ENCODE measurements at regions not wholly inside any gene's neighbourhood (a gene's known extent, or its start where the extent isn't known, plus 50 kb on each side); places are given as distances from the start of the nearest gene placed in this dataset.

DNA sequence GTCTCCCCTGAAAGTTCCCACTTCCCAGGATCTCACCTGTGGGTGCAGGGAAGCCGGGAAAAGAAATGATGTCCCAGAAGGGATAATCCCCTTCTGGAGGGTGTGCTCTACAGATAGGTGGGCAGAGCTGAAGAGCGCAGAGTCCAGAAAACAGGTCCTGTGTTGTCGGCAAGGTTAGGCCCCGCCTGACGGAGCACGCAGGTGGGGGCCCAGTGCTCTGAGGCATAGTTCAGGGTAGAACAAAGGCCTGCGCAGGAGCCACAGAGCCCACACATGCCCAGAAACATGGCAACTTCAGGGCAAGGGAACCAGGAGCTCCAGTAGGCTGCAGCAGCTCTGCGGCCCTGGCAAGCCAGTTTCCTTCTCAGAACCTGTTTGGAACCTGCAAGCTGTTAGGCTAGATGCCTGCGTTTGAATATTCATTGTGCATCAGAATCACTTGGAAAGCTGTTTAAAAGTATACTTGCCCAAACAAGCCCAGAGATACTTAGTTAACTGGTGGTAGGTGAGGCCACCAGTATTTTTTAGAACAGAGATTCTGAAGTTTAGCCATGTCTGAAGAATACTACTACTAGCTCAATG is 386.6 kb downstream of the BUD13 start (continued):
- no peak for TF ChIP-seq YY1 (IDR thresholded peaks at IDR 0.05)

GRCh38 chr11:116384876-116385275 is 387.9 kb downstream of the BUD13 start:
- H3K9me3 ChIP-seq (ENCODE audit: control insufficient read depth in 4 of 4, low read length in 3 of 4), result no peaks in the 10 kb centered on the region

DNA sequence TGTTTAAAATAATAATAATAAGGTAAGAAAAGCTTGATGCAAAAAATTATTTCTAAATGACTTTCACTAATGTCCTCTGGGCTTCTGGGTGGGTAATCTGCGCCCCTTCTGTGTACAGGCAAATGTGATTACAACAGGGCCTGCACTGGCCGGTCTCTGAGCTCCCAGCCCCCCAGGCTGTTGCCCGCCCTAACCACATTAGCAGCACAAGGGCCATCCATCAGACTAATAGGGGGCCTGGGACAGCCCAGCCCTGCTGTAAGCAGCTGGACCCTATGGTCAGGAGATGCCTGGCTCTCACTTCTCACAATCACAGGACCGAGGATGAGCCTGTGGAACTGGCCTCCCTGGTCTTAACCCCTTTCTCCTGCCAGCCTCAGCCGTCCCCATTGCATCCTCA is 388.4 kb downstream of the BUD13 start:
- Histone ChIP-seq H3K4me3 (ENCODE audit: low read depth in 1 of 3, low read length in 3 of 3) (no peak overlapping the region), H3K9ac (ENCODE audit: low read depth in 1 of 2, low read length in 2 of 2) (no peak overlapping the region), H3K27me3 (ENCODE audit: control insufficient read depth in 4 of 4, insufficient read depth in 4 of 4, low read length in 3 of 4) (no peaks in the 10 kb centered on the region), H3K9me3 (ENCODE audit: control insufficient read depth in 4 of 4, low read length in 3 of 4) (no peaks in the 10 kb centered on the region), H3K4me1 (ENCODE audit: control insufficient read depth in 4 of 4, insufficient read depth in 4 of 4, low read length in 3 of 4) (no peaks in the 10 kb centered on the region), H3K36me3 (ENCODE audit: control insufficient read depth in 4 of 4, insufficient read depth in 3 of 4, low read depth in 1 of 4, low read length in 3 of 4) (no peaks in the 10 kb centered on the region), H3K27ac (ENCODE audit: low read depth in 1 of 2, low read length in 2 of 2) (no peak overlapping the region)
- no peak for DNase-seq (ENCODE audit: low spot score)
- TF ChIP-seq FOXA1 (IDR thresholded peaks at IDR 0.05) (no peak), RXRA (IDR thresholded peaks at IDR 0.05) (no peak), YY1 (IDR thresholded peaks at IDR 0.05) (no peak), JUND (IDR thresholded peaks at IDR 0.05) (no peak)
- TF ChIP-seq, protein P1, sequence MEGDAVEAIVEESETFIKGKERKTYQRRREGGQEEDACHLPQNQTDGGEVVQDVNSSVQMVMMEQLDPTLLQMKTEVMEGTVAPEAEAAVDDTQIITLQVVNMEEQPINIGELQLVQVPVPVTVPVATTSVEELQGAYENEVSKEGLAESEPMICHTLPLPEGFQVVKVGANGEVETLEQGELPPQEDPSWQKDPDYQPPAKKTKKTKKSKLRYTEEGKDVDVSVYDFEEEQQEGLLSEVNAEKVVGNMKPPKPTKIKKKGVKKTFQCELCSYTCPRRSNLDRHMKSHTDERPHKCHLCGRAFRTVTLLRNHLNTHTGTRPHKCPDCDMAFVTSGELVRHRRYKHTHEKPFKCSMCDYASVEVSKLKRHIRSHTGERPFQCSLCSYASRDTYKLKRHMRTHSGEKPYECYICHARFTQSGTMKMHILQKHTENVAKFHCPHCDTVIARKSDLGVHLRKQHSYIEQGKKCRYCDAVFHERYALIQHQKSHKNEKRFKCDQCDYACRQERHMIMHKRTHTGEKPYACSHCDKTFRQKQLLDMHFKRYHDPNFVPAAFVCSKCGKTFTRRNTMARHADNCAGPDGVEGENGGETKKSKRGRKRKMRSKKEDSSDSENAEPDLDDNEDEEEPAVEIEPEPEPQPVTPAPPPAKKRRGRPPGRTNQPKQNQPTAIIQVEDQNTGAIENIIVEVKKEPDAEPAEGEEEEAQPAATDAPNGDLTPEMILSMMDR (IDR thresholded peaks at IDR 0.05; ENCODE audit: low read depth, low read length, missing input control), result no peak
- WGBS, result 74% methylated on average over 5 of the region's 5 CpGs

More at GRCh38 chr11:116384876-116385275, 387.9 kb downstream of the BUD13 start:
- Histone ChIP-seq H3K9ac (ENCODE audit: low read depth in 1 of 2, low read length in 2 of 2) (no peak overlapping the region), H3K36me3 (ENCODE audit: control insufficient read depth in 4 of 4, insufficient read depth in 3 of 4, low read depth in 1 of 4, low read length in 3 of 4) (no peaks in the 10 kb centered on the region), H3K27ac (ENCODE audit: low read depth in 1 of 2, low read length in 2 of 2) (no peak overlapping the region), H3K4me1 (ENCODE audit: control insufficient read depth in 4 of 4, insufficient read depth in 4 of 4, low read length in 3 of 4) (no peaks in the 10 kb centered on the region), H3K27me3 (ENCODE audit: control insufficient read depth in 4 of 4, insufficient read depth in 4 of 4, low read length in 3 of 4) (no peaks in the 10 kb centered on the region), H3K4me3 (ENCODE audit: low read depth in 1 of 3, low read length in 3 of 3) (no peak overlapping the region)
- TF ChIP-seq FOXA1 (IDR thresholded peaks at IDR 0.05) (no peak), EGR1 (IDR thresholded peaks at IDR 0.05; ENCODE audit: low read depth in 2 of 2) (no peak), REST (IDR thresholded peaks at IDR 0.05) (no peak), JUND (IDR thresholded peaks at IDR 0.05) (no peak), NR2F2 (IDR thresholded peaks at IDR 0.05) (no peak), GABPA (IDR thresholded peaks at IDR 0.05 in 1 of 2, conservative IDR thresholded peaks at IDR 0.05 in 1 of 2) (no peak), HNF4A (conservative IDR thresholded peaks at IDR 0.05) (no peak), YY1 (IDR thresholded peaks at IDR 0.05) (no peak)
- TF ChIP-seq, protein P2, sequence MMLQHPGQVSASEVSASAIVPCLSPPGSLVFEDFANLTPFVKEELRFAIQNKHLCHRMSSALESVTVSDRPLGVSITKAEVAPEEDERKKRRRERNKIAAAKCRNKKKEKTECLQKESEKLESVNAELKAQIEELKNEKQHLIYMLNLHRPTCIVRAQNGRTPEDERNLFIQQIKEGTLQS (IDR thresholded peaks at IDR 0.05), result no peak
- TF ChIP-seq, protein P1 (IDR thresholded peaks at IDR 0.05; ENCODE audit: low read depth, low read length, missing input control), result no peak
- no peak for DNase-seq (ENCODE audit: low spot score)
- WGBS, result 86% methylated on average over 4 of the region's 4 CpGs
